ENCODE measurements at regions not wholly inside any gene's neighbourhood (a gene's known extent, or its start where the extent isn't known, plus 50 kb on each side); places are given as distances from the start of the nearest gene placed in this dataset.
"Not testable (repeated sequence)": the region's sequence is repeated elsewhere in the genome, so short reads cannot be mapped to it uniquely, and the experiment has no call there.

DNA sequence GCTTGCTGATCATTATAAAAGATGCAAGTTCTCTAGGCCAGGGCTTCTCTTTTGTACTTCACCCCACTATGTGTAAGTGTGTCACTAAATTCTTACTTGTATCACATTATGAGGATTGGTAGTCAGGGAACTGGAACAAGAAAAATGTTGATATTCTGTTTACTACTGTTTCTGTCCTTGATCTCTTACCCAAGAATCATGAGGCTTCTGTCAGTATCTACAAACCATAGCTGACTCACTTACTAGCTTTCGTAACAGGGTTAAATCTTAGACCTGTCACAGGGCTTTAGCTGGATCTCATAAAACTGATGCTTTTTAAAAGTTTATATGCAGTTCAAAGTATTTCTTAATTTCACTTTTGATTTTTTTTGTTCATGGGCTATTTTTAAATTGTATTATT is 681.2 kb downstream of the PLPP3 start:
- no peak for DNase-seq (ENCODE audit: low read depth in 1 of 2, low spot score in 1 of 2)

DNA sequence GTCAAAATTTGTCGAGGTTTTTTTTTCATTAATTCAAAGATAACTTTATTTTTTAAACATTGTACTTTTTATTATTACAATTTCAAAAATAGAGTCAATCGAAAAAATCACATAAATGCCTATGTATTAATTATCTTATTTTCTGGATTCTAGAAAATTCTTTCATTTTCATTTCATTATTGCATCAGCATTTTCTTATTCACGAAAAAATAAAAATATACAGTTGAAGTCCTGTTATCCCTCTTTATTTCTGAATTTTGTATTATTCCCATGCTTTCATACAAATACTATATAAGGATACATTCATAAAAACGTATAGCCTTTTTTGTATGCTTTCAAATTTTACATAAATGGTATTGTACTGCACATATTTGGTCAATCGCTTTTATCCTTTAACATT is 681.0 kb upstream of the USP24 start:
- DNase-seq (ENCODE audit: low read depth in 1 of 2, low spot score in 1 of 2): no peak

GRCh38 chr1:55894521-55894920 is 679.4 kb upstream of the USP24 start:
- DNase-seq (ENCODE audit: low read depth in 1 of 2, low spot score in 1 of 2): no peak

DNA sequence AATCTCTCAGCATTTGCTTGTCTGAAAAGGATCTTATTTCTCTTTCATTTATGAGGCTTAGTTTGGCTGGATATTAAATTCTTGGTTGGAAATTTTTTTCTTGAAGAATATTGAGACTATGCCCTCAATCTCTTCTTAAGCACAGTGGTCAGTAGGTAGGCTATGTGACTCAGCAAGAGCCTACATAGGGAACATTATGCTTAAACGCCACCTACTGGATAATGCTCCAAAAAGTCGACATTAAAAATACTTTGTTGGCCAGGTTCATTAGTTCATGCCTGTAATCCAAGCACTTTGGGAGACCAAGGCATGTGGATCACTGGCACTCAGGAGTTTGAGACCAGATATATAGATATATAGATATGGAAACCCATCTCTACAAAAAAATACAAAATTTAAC is 678.0 kb upstream of the USP24 start:
- no peak for DNase-seq (ENCODE audit: low read depth in 1 of 2, low spot score in 1 of 2)

GRCh38 chr1:55888685-55889317 is 673.6 kb upstream of the USP24 start:
- no peak for DNase-seq (ENCODE audit: low read depth in 1 of 2, low spot score in 1 of 2)

DNA sequence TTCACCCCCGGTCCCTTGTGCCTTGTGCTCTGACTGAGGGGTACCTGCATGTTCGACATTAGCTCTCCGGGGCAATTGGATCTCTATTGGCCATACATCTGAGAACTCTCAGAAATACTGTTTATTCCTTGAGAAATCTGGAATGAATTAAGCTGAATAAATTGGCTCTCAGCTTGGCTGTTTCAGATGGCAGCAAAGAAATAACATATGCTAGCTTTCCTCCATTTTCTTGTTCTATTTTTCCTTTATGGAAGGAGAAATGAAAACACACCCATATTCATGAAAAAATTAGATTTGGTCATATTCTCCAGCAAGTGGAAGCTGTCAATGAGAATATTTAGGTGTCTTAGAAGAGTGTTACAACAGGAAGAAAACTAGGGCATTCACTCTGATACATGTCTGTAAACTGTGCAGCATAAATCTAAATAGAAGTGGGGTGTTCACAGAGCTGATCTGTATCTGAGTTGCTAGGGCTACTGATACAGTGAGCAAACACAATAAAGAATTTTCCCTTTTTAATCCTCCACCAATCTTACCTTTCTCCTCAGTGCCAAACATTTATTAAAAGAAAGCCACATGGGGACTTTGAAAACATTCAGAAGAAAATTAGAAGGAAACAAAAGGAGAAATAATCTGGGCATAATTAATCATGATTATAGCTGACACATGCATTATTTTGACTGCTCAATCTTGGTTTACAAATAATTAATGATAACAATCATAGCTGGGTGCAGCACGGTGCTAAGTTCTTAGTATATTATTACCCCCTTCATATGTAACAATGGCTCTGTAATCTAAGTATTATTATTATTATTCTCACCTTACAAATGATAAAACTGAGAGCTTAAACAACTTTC is 671.9 kb upstream of the USP24 start:
- no peak for DNase-seq (ENCODE audit: low read depth in 1 of 2, low spot score in 1 of 2)

DNA sequence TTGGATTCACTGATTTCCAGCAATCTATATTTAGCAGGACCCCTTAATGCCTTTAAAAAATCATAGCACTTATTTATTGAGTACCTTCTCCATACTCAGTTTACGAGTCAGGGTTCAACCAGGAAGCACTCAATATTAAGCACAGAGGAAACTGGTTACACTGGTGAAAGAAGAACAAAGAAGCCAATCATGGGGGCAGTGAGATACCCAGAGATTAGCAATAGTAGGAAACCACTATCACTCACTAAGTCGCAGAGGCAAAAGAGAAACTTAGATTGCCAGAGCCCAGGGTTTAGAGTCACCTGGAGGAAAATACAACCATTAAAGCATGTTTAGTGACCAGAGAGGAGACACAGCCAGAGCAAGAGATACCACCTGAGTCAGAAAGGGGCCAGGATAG is 670.5 kb upstream of the USP24 start:
- no peak for DNase-seq (ENCODE audit: low read depth in 1 of 2, low spot score in 1 of 2)

DNA sequence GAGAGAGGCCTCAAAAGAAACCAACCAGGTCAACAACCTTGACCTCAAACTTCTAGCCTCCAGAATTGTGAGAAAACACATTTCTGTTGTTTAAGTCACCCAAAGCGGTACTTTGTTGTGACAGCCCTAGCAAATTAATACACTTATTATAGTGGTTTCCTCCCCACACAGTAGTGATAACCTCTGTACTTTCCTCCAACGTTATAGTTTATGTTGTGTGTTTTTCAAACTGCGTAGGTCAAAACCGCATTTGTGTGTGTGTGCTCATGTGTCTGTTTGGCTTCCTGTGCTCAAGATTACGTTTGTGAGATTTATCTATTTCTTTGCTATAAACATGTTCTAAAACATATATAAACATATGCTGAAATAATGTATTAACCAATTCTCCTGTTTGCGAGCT is 667.8 kb upstream of the USP24 start:
- DNase-seq (ENCODE audit: low read depth in 1 of 2, low spot score in 1 of 2): no peak

GRCh38 chr1:55879346-55879745 is 664.2 kb upstream of the USP24 start:
- DNase-seq (ENCODE audit: low read depth in 1 of 2, low spot score in 1 of 2): no peak

DNA sequence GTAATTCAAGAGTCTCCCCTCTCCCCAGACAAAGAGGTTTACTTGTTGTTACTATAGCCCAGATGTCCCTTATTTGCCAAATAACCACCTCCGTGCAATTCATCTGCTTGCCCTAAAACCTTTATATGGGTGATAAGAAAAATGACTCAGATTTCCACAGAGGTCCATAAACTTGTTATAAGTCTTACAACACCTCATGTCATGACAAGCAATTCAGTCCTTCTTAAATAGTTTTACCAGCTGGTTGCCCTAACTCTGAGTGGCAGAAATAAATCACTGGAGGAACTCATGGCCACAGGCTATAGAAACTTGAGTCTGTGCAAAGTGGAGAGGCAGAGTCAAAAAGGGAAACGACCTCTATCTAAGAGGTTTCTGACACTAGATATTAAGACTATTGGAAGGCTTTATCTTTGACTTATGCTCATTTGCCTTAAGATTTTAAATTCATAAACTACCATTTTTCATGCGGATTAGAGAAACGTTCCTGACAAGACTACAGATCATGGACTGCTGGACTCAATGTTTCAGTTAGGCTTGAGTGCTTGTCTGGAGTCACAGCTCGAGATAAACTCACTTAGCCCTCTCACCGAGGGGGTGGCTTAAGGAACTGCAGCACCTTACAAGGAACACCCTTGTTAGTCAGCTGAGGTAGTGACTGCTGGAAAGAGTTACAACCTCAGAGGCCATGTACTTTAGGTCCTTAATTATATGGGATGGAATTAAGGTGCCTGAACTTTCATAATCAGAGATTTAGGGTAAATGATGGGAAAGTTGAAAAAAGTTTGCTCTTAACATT is 662.5 kb upstream of the USP24 start:
- no peak for DNase-seq (ENCODE audit: low read depth in 1 of 2, low spot score in 1 of 2)

DNA sequence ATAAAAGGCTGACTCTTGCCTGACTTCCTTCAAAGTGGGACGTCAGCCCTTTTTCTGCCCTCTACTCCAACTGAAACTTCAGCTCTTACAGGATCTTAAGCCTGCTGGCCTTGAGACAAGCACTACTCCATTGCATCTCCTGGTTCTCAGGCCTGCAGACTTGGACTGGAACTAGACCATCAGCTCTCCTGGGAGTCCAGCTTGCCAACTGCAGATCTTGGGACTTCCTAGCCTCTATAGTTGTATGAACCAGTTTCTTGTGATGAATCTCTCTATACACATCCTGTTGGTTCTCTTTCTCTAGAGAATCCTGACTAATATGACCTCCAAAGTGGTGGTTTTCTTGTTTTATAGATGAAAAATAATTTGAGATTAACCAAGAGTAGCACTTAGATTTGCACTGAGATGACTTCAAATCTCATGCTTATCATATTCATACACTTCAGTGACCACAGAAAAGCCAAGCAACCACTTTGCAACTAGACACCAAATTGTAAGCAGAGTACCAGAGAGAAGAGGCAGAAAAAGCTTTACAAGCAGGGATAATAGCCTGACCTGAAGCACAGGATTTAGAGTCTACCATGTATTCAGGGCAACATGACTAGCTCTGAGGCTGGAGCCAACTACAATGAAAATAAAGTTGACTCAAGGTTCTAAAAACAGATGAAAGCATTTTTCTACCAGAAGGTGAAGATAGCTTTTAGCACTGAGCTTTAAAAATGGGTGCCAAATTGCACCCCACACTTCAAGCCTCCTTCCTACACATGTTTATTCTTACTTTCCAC is 661.3 kb upstream of the USP24 start:
- no peak for DNase-seq (ENCODE audit: low read depth in 1 of 2, low spot score in 1 of 2)

GRCh38 chr1:55870106-55870505 is 654.9 kb upstream of the USP24 start:
- no peak for DNase-seq (ENCODE audit: low read depth in 1 of 2, low spot score in 1 of 2)

DNA sequence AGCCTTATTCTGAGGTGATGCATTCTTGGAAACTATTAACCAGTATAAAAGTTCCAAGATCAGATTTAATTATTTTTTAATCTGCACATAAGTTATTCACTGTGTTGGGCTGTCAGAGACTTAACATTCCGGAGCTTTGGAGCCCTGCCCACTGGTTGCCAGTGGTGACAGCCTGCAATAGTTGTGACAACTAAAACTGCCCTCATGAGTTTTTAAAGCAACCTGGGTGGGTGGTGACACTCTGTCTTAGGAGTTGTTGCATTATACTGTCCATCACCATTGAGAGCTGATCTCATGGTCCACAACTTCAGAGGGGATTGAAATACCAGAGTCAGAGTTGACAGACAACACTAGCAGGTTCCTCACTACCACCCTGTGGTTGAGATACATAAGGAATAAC is 653.9 kb upstream of the USP24 start:
- DNase-seq (ENCODE audit: low read depth in 1 of 2, low spot score in 1 of 2): no peak

DNA sequence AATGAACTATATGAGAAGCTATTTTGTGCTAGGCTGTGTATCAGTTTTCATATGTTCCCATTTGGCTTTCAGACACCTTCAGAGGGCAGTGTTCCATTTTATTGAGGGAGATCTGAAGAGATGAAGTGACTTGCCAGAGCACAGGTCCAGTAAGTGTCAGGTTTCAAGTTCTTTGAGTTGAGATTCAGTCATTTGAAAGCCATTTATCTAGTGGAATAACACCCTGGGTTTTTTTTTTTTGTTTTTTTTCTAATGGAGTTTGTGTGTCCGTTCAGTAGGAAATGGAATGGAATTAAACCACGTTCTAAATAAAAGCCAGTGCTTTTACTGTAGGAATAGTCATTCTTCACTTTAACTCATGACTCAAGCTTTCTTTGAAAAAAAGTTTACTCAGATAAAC is 652.9 kb upstream of the USP24 start:
- DNase-seq (ENCODE audit: low read depth in 1 of 2, low spot score in 1 of 2): no peak

DNA sequence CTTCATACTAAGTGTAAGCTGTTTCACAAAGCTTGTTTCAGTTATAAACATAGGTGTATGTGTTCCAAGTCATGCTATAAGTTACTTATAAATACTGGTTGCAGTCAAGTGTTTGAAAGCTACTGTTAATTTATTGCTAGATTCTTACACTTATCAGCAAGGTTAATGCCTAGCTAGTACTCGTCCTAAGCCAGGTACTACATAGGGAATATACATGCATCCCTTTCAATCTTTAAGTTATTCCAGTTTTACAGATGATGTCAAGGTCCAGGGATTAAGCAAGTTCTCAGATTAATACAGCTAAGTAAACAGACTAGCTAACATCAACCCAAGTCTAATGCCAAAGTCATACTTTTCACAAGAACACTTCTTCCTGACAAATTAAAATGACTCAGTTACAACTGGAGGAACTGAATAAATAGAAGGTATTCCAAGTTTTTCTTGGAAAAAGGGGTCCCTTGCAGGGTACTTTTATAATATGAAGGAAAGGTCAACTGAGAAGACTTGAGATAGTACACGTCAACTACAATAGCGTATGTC is 652.2 kb upstream of the USP24 start:
- DNase-seq (ENCODE audit: low read depth in 1 of 2, low spot score in 1 of 2): no peak

- not testable (repeated sequence) for DNase-seq (ENCODE audit: low read depth in 1 of 2, low spot score in 1 of 2)
These were observed 650.6 kb upstream of the USP24 start for GRCh38 chr1:55865778-55866177.

DNA sequence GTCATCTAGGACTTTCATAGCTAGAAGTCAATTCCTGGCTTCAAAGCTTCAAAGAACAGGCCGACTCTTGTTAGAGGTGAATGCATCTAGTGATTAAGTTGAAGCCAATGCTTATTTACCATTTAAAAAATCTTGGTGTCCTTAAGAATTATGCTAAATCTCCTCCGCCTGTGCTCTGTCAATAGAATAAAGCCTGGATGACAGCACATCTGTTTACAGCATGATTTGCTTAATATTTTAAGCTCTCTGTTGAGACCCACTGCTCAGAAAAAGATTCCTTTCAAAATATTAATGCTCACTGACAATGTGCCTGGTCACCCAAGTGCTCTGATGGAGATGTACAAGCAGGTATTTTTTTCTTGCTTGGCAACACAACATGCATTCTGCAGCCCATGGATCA is 649.1 kb upstream of the USP24 start:
- DNase-seq (ENCODE audit: low read depth in 1 of 2, low spot score in 1 of 2): no peak

DNA sequence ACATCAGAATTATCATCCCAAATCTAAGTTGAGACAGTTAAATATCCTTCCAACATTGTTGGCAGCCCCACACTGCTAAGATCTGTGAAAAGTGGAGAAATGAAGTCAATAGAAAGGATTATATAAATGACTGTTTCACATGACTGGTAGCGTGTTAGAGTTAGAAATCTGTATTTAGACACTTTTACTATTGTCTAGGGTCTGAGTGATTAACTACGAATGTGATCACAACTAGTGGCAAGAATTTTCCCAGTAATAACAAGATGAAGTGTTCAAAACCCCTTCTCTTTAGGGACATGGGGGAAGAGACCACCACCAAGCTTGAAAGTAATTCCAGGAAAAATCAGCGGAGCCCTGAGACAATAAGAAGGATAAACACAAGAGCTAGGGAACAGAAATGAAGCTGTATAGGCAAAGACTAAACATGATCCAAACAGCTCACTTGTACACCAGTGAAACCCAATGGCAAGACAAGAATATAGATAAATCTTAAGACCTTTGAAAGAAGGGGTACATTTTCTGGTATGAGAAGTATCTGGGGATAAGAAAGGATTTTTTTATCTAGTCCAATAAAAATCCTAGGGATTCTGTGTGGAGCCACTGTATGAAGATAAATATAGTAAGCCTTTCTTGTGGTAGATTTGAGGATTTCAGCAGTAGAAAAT is 646.6 kb upstream of the USP24 start:
- DNase-seq (ENCODE audit: low read depth in 1 of 2, low spot score in 1 of 2): no peak

DNA sequence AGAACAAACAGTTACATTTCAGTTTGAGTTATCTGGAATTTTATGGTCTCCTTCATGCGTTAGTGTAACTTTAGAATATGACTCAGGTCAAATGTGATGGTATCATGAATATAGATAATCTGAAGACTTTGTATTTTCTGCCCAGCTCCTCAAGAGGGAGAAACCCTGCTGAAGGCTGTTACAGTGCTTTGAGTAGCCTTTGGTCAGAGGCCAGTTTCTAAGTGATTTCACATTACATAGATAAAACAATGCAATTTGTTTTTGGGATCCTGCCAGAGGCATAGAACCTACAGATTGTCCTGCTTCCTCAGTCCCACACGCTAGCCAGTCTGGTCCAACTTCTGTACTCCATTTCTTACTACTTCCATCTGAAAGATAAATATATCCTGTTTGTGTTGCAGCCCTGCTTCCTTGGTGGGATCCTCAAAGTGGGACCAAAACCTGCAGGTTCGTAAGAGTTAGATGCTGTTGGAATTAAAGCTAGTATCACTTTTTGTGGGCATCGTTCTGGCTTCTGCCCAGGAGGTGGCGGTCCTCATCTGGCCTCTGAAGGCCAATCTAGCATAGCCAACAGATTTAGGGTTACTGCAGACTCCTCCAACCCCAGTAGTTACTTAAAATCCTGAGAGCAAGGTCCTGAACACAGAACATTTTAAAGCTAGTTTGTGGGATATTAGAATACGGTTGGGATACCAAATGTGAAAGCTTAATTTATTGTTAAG is 645.8 kb upstream of the USP24 start:
- DNase-seq (ENCODE audit: low read depth in 1 of 2, low spot score in 1 of 2): no peak

GRCh38 chr1:55860326-55860725 is 645.2 kb upstream of the USP24 start:
- no peak for DNase-seq (ENCODE audit: low read depth in 1 of 2, low spot score in 1 of 2)
